HepG2 (cell line): ENCODE measurements at regions not wholly inside any gene's neighbourhood (a gene's known extent, or its start where the extent isn't known, plus 50 kb on each side); places are given as distances from the start of the nearest gene placed in this dataset.

Experiments used
- ATAC-seq: fragments of 200-7000 bp; cut with Tn5 transposase; 3 replicates; pipeline ENCODE4 v1.9.1; 2020; ENCODE audit warnings: mild to moderate bottlenecking, moderate library complexity
- BruUV-seq: library from RNA; stranded (reverse); fragments of 400-500 nt; replicated peaks from 2 replicates; lab custom pipeline; 2021; lab: Mats Ljungman, UMichigan
- CTCF ChIA-PET: fragments of 300-600 bp; formaldehyde crosslinking; extraction: SDS; loops from one replicate; lab custom pipeline; 2021; ENCODE audit warnings: low total read pairs, inconsistent platforms, low intra/inter-chr PET ratio; lab: Yijun Ruan, JAX
- POLR2A ChIA-PET: fragments of 350-600 bp; sonication (Branson Sonifier 250); formaldehyde crosslinking; loops from one replicate; lab custom pipeline; 2020; ENCODE audit warnings: antibody characterized with exemption, inconsistent platforms; lab: Yijun Ruan, JAX
- DNase-seq: peaks from one replicate; pipeline ENCODE4 v3.0.0-alpha.2; 2015; ENCODE audit warnings: low spot score
- FAIRE-seq: peaks from 3 replicates; lab custom pipeline; 2011; peaks lifted over from hg19 to GRCh38; lab: Jason Lieb, UNC
- H2AFZ ChIP-seq: one replicate; pipeline ENCODE4 v1.6.1; 2011; ENCODE audit warnings: low read length, inconsistent platforms
- H3K27ac ChIP-seq: fragments of 300-600 bp; 3 replicates; pipeline ENCODE4 v1.8.0; 2011; ENCODE audit warnings: mixed run types, mild to moderate bottlenecking, mixed read lengths, low read length, inconsistent platforms; ENCODE audit not compliant: insufficient read depth; ENCODE audit errors: extremely low read length
- H3K27me3 ChIP-seq, 2 experiments: fragments of 200-600 bp in 1 of 2; 2 replicates in 1 of 2; 3 replicates in 1 of 2; pipeline versions ENCODE4 v1.6.0 to v1.8.0; 2011; ENCODE audit warnings: low read length in 2 of 2, mild to moderate bottlenecking in 2 of 2, moderate library complexity in 2 of 2, inconsistent platforms in 1 of 2; ENCODE audit not compliant: insufficient read depth in 2 of 2, control insufficient read depth in 1 of 2
- H3K36me3 ChIP-seq, 2 experiments: fragments of 200-600 bp in 1 of 2; replicated peaks in 1 of 2; 2 replicates in 1 of 2; 3 replicates in 1 of 2; pipeline versions ENCODE4 v1.5.1 to v1.8.0; 2011; ENCODE audit warnings: low read length in 2 of 2, inconsistent platforms in 1 of 2; ENCODE audit not compliant: insufficient read depth in 2 of 2, control insufficient read depth in 1 of 2
- H3K4me1 ChIP-seq: 2 replicates; pipeline ENCODE4 v1.5.1; 2012; ENCODE audit warnings: low read length, inconsistent platforms; ENCODE audit not compliant: insufficient read depth
- H3K4me2 ChIP-seq: 2 replicates; pipeline ENCODE4 v1.6.0; 2011; ENCODE audit warnings: low read depth, low read length, inconsistent platforms
- H3K4me3 ChIP-seq, 3 experiments: fragments of 200-600 bp in 1 of 3; sonication (generic), shearing (Covaris generic) in 1 of 3; replicated peaks in 1 of 3; 2 replicates each; pipeline ENCODE4 v1.5.1; 2011 to 2016; ENCODE audit warnings: low read length in 3 of 3, inconsistent platforms in 2 of 3, low read depth in 2 of 3, mild to moderate bottlenecking in 2 of 3, control low read depth in 1 of 3, mixed read lengths in 1 of 3; ENCODE audit not compliant: insufficient read depth in 1 of 3
- H3K79me2 ChIP-seq: one replicate; pipeline ENCODE4 v1.6.1; 2011; ENCODE audit warnings: low read length, inconsistent platforms; ENCODE audit not compliant: insufficient read depth
- H3K9ac ChIP-seq: 2 replicates; pipeline ENCODE4 v1.6.0; 2011; ENCODE audit warnings: mild to moderate bottlenecking, low read depth, low read length, inconsistent platforms; ENCODE audit not compliant: insufficient read depth
- H3K9me3 ChIP-seq: 2 replicates; pipeline ENCODE4 v1.5.1; 2012; ENCODE audit warnings: mild to moderate bottlenecking, low read length
- H4K20me1 ChIP-seq: 2 replicates; pipeline ENCODE4 v1.6.0; 2011; ENCODE audit warnings: inconsistent platforms, mild to moderate bottlenecking, low read length, moderate library complexity; ENCODE audit not compliant: insufficient read depth
- GABPB1 ChIP-seq: IDR thresholded peaks from 2 replicates; pipeline ENCODE4 v1.6.1; 2016; ENCODE audit warnings: mild to moderate bottlenecking, missing genetic modification reagents, moderate library complexity, missing compliant biosample characterization
- GTF3A ChIP-seq: sonication (generic); formaldehyde crosslinking; conservative IDR thresholded peaks from 2 replicates; pipeline ENCODE4 v1.4.0; 2020; ENCODE audit warnings: mild to moderate bottlenecking, missing genetic modification reagents
- MIXL1 ChIP-seq: IDR thresholded peaks from 2 replicates; pipeline ENCODE4 v1.6.1; 2016
- NR2F6 ChIP-seq, 2 experiments: IDR thresholded peaks; 2 replicates each; pipeline ENCODE4 v1.6.1; 2016; ENCODE audit warnings: antibody characterized with exemption in 1 of 2, mild to moderate bottlenecking in 1 of 2
- ONECUT2 ChIP-seq: sonication (generic); formaldehyde crosslinking; IDR thresholded peaks from 2 replicates; pipeline ENCODE4 v1.4.0; 2020; ENCODE audit warnings: missing genetic modification reagents
- RAD21 ChIP-seq: fragments of 450-650 bp; formaldehyde crosslinking; IDR thresholded peaks from 2 replicates; pipeline ENCODE4 v1.5.0; 2020; ENCODE audit warnings: mild to moderate bottlenecking
- SAFB2 ChIP-seq: sonication (generic); formaldehyde crosslinking; IDR thresholded peaks from 2 replicates; pipeline ENCODE4 v1.5.1; 2020; ENCODE audit warnings: missing genetic modification reagents, low read depth, mild to moderate bottlenecking, borderline replicate concordance
- SRSF4 ChIP-seq: fragments of 200-400 bp; formaldehyde crosslinking; IDR thresholded peaks from one replicate; pipeline ENCODE4 v1.6.1; 2018; ENCODE audit warnings: mild to moderate bottlenecking, low read depth, low read length, moderate library complexity; ENCODE audit not compliant: poor library complexity, severe bottlenecking
- ZFP36L2 ChIP-seq: sonication (generic); formaldehyde crosslinking; IDR thresholded peaks from 2 replicates; pipeline ENCODE4 v1.4.0; 2020; ENCODE audit warnings: missing genetic modification reagents
- ZNF101 ChIP-seq: sonication (generic); formaldehyde crosslinking; IDR thresholded peaks from 2 replicates; pipeline ENCODE4 v1.4.0; 2020; ENCODE audit warnings: mild to moderate bottlenecking, low read depth, missing genetic modification reagents, borderline replicate concordance
- ZNF234 ChIP-seq: sonication (generic); formaldehyde crosslinking; conservative IDR thresholded peaks from 2 replicates; pipeline ENCODE4 v1.5.1; 2020; ENCODE audit warnings: mild to moderate bottlenecking, missing genetic modification reagents
- ZNF552 ChIP-seq: sonication (generic); formaldehyde crosslinking; IDR thresholded peaks from 2 replicates; pipeline ENCODE4 v1.9.0; 2022; ENCODE audit warnings: missing genetic modification reagents, mild to moderate bottlenecking, borderline replicate concordance
- ZNF629 ChIP-seq: sonication (generic); formaldehyde crosslinking; conservative IDR thresholded peaks from 2 replicates; pipeline ENCODE4 v1.5.0; 2020; ENCODE audit warnings: missing genetic modification reagents
- ZNF678 ChIP-seq: sonication (generic); formaldehyde crosslinking; IDR thresholded peaks from 2 replicates; pipeline ENCODE4 v1.4.0; 2020; ENCODE audit warnings: mild to moderate bottlenecking, missing genetic modification reagents
- ZNF891 ChIP-seq: sonication (generic); formaldehyde crosslinking; IDR thresholded peaks from 2 replicates; pipeline ENCODE4 v1.5.0; 2020; ENCODE audit warnings: mild to moderate bottlenecking, missing genetic modification reagents
- WGBS: methylation state at CpG from one replicate; pipeline ENCODE4 v1.1.6; 2017; ENCODE audit warnings: low lambda C conversion rate; 5-methylcytosine and 5-hydroxymethylcytosine counted together
- in situ Hi-C: cut with HindIII; loops from 2 replicates; pipeline ENCODE4 v1.10.0; 2017; ENCODE audit warnings: low pct_unique_long_range_greater_than_20kb; ENCODE audit not compliant: extremely low pct_ligation_motif_present
- intact Hi-C: fragments of 100-400 bp; cut with micrococcal nuclease; formaldehyde crosslinking; loops from one replicate; pipeline ENCODE4 v1.10.0; 2022; ENCODE audit not compliant: unreplicated experiment
- TF ChIP-seq, protein P1 (sequence below): sonication (generic); formaldehyde crosslinking; IDR thresholded peaks from 2 replicates; pipeline ENCODE4 v1.9.0; 2021; ENCODE audit warnings: missing genetic modification reagents, mild to moderate bottlenecking, borderline replicate concordance
- TF ChIP-seq, protein P2 (sequence below): IDR thresholded peaks from 2 replicates; pipeline ENCODE4 v1.6.1; 2018; ENCODE audit warnings: missing genetic modification reagents
- TF ChIP-seq, protein P3 (sequence below): sonication (generic); formaldehyde crosslinking; IDR thresholded peaks from 2 replicates; pipeline ENCODE4 v1.5.0; 2020; ENCODE audit warnings: missing genetic modification reagents, mild to moderate bottlenecking, borderline replicate concordance
- TF ChIP-seq, protein P4 (sequence below): sonication (generic); formaldehyde crosslinking; IDR thresholded peaks from 2 replicates; pipeline ENCODE4 v1.5.0; 2020; ENCODE audit warnings: missing genetic modification reagents

DNA sequence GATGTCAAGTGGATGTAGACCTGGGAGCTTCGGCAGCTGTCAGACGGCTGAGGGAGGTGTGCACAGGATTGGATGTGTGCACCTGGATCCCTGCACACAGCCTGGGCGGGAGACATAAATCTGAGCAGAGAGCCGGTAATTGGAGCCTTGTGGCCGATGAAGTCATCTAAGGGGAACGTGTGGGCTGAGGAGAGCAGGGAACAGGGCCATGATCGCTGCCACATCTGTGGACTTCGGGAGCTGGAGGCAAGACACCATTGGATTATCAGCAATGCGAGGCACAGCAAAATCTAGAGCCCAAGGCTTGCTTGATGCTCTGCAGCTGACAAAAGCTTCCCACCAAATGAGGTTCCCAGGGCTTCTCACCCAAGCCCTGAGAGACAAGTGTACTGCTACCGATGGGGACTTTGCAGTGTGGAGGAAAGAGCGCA, 147.7 kb downstream of the PTPN20 start (continued):
- no peak for TF ChIP-seq ZNF629
- no peak for TF ChIP-seq ZNF101
- TF ChIP-seq ZNF234 (CRISPR knock-in tag): no peak
- TF ChIP-seq SRSF4: no peak
- TF ChIP-seq, all 625 proteins: peak for 0

DNA sequence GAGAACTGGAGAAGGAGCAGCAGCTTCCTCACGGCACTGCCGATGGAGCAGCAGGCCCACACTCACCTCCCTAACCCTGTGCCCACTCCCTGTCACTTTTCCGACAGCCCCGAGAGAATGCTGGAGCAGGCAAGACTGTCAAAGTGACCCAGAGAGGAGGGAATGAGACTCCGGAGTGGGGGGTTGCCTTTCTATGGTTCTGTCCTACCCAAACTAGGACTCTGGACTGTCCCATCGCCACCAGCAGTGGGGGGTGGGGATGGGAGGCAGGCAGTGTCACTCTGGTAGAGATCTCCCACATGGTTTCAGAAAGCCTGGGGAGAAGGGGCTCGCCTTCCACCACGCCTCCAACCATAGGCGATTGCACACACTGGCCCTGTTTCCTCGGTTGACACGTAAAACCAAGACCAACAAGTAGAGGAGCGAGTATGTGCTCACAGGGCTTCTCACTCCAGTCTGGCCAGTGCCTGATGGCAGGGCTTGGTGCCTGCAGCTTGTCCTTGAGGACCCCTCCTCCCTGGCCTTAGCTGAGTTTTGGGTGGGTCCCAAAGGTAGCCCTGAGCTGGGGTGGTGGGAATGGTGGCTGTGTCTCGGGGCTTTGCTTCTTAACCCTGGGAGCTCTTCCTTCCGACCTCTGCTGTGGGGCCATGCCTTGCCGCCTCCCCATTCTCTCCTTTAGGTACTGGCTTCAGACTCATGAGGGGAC, 148.5 kb downstream of the PTPN20 start:
- TF ChIP-seq ZNF678 (CRISPR knock-in tag) (no peak), ZFP36L2 (CRISPR knock-in tag) (no peak), RAD21 (CRISPR knock-in tag) (no peak), MIXL1 (CRISPR knock-in tag) (no peak), ZNF552 (CRISPR knock-in tag) (no peak), ZNF891 (no peak), SAFB2 (CRISPR knock-in tag) (no peak), NR2F6 (IDR thresholded peaks at IDR 0.05) (no peak), NR2F6 (CRISPR knock-in tag; IDR thresholded peaks at IDR 0.05) (no peak), ONECUT2 (no peak), GTF3A (CRISPR knock-in tag) (no peak), GABPB1 (CRISPR knock-in tag) (no peak)
- TF ChIP-seq, protein P1, sequence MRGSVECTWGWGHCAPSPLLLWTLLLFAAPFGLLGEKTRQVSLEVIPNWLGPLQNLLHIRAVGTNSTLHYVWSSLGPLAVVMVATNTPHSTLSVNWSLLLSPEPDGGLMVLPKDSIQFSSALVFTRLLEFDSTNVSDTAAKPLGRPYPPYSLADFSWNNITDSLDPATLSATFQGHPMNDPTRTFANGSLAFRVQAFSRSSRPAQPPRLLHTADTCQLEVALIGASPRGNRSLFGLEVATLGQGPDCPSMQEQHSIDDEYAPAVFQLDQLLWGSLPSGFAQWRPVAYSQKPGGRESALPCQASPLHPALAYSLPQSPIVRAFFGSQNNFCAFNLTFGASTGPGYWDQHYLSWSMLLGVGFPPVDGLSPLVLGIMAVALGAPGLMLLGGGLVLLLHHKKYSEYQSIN (CRISPR knock-in tag): no peak
- TF ChIP-seq, protein P2, sequence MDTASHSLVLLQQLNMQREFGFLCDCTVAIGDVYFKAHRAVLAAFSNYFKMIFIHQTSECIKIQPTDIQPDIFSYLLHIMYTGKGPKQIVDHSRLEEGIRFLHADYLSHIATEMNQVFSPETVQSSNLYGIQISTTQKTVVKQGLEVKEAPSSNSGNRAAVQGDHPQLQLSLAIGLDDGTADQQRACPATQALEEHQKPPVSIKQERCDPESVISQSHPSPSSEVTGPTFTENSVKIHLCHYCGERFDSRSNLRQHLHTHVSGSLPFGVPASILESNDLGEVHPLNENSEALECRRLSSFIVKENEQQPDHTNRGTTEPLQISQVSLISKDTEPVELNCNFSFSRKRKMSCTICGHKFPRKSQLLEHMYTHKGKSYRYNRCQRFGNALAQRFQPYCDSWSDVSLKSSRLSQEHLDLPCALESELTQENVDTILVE (CRISPR knock-in tag): no peak
- TF ChIP-seq, protein P3, sequence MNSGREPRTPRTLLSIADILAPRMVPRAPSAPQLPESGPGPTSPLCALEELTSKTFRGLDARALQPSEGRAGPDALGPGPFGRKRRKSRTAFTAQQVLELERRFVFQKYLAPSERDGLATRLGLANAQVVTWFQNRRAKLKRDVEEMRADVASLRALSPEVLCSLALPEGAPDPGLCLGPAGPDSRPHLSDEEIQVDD (CRISPR knock-in tag): no peak
- TF ChIP-seq, protein P4, sequence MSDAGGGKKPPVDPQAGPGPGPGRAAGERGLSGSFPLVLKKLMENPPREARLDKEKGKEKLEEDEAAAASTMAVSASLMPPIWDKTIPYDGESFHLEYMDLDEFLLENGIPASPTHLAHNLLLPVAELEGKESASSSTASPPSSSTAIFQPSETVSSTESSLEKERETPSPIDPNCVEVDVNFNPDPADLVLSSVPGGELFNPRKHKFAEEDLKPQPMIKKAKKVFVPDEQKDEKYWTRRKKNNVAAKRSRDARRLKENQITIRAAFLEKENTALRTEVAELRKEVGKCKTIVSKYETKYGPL (CRISPR knock-in tag): no peak
- TF ChIP-seq, all 625 proteins: peak for 0
- no peak for FAIRE-seq
- peaks cover 4 to 38% of the 10 kb centered on the region in 2 experiments for H3K27me3 ChIP-seq
- no peak overlapping the region for H3K9ac ChIP-seq
- no TSS peak for BruUV-seq
- H2AFZ ChIP-seq: no peak overlapping the region
- H3K79me2 ChIP-seq: no peaks in the 10 kb centered on the region
- 35% methylated on average over 10 of the region's 15 CpGs for WGBS
- no peak for DNase-seq
- CTCF ChIA-PET: no interaction called here
- H3K4me3 ChIP-seq: no peak overlapping the region
- in situ Hi-C loops: no loop called here
- H3K36me3 ChIP-seq: no peaks in the 10 kb centered on the region
- H3K9me3 ChIP-seq: no peaks in the 10 kb centered on the region
- intact Hi-C loops: no loop called here
- ATAC-seq: no peak
- POLR2A ChIA-PET: no interaction called here
- no peaks in the 10 kb centered on the region for H3K4me1 ChIP-seq
- H3K27ac ChIP-seq: no peak overlapping the region
- no peak overlapping the region for H3K4me2 ChIP-seq
- no peaks in the 10 kb centered on the region for H4K20me1 ChIP-seq
